ENCODE measurements at regions not wholly inside any gene's neighbourhood (a gene's known extent, or its start where the extent isn't known, plus 50 kb on each side); places are given as distances from the start of the nearest gene placed in this dataset.

- Mint-ChIP-seq H3K9me3 (ENCODE audit: low read depth) (peaks cover 7% of the 10 kb centered on the region), H3K36me3 (ENCODE audit: low read depth) (peaks cover 2% of the 10 kb centered on the region), H3K4me3 (ENCODE audit: unreplicated experiment) (no peak overlapping the region), H3K4me1 (ENCODE audit: low read depth) (no peaks in the 10 kb centered on the region), H3K27me3 (ENCODE audit: low read depth) (peaks cover 4% of the 10 kb centered on the region), H3K27ac (ENCODE audit: unreplicated experiment) (no peak overlapping the region)
- TF ChIP-seq CTCF (IDR thresholded peaks at IDR 0.05) = no peak
- DNase-seq (ENCODE audit: low spot score) = no peak
Observed at GRCh38 chr4:156085100-156085499, 131.4 kb upstream of the CTSO start.

DNA sequence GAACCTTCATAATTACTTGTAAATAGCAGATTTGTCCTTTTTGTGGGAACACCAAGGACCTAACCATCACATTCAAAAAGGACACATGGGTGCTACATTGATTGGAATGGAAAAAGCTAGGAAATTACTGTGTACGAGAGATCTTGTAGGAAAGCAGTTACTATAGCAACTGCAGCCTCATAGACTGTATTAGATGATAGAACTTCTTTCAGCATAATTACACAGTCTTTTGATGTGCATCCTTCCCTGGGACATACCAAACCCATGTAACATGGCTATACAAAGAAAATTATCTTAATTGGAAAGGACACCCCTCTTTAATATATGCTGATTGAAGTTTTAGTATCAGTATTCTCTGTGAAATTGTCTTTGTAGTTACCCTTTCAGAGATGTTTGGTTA, 130.7 kb upstream of the CTSO start:
- peaks cover 2% of the 10 kb centered on the region for H3K36me3 Mint-ChIP-seq (ENCODE audit: low read depth)

DNA sequence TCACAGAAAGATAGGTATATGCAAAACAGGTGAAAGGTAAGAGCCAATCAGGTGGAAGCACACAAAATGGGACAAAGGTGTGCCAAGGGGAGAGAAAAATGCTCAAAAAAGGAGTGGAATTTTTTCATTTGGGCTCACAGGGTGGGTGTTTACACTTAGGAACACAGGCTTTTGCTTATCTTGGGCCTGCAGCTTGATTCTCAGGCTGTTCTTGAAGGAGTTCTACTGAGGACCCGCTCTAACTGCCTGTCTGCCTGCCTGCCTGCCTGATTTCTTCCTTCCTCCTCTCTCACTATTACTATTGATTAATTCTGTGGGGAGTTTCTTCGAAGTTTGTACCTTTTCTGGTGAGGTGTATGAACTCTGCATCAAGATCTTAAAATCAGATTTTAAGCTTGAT, 120.3 kb upstream of the CTSO start:
- Mint-ChIP-seq H3K9me3 (ENCODE audit: low read depth) (peaks cover 14% of the 10 kb centered on the region), H3K4me3 (ENCODE audit: unreplicated experiment) (no peak overlapping the region), H3K27me3 (ENCODE audit: low read depth) (peaks cover 2% of the 10 kb centered on the region), H3K36me3 (ENCODE audit: low read depth) (no peaks in the 10 kb centered on the region), H3K27ac (ENCODE audit: unreplicated experiment) (no peak overlapping the region), H3K4me1 (ENCODE audit: low read depth) (no peaks in the 10 kb centered on the region)
- no peak for TF ChIP-seq CTCF (IDR thresholded peaks at IDR 0.05)
- DNase-seq (ENCODE audit: low spot score) = no peak

More for the DNA sequence above, 130.7 kb upstream of the CTSO start:
- no peak overlapping the region for H3K27ac Mint-ChIP-seq (ENCODE audit: unreplicated experiment)
- peaks cover 7% of the 10 kb centered on the region for H3K9me3 Mint-ChIP-seq (ENCODE audit: low read depth)
- no peaks in the 10 kb centered on the region for H3K4me1 Mint-ChIP-seq (ENCODE audit: low read depth)
- peaks cover 4% of the 10 kb centered on the region for H3K27me3 Mint-ChIP-seq (ENCODE audit: low read depth)
- TF ChIP-seq CTCF (IDR thresholded peaks at IDR 0.05) = no peak
- H3K4me3 Mint-ChIP-seq (ENCODE audit: unreplicated experiment) = no peak overlapping the region
- no peak for DNase-seq (ENCODE audit: low spot score)

- H3K9me3 Mint-ChIP-seq (ENCODE audit: low read depth) = no peaks in the 10 kb centered on the region
- H3K4me1 Mint-ChIP-seq (ENCODE audit: low read depth) = no peaks in the 10 kb centered on the region
- TF ChIP-seq CTCF (IDR thresholded peaks at IDR 0.05) = no peak
- no peak overlapping the region for H3K27ac Mint-ChIP-seq (ENCODE audit: unreplicated experiment)
- DNase-seq (ENCODE audit: low spot score) = no peak
- H3K27me3 Mint-ChIP-seq (ENCODE audit: low read depth) = peaks cover 2% of the 10 kb centered on the region
- H3K36me3 Mint-ChIP-seq (ENCODE audit: low read depth) = no peaks in the 10 kb centered on the region
- no peak overlapping the region for H3K4me3 Mint-ChIP-seq (ENCODE audit: unreplicated experiment)
Observed at GRCh38 chr4:156060661-156061060, 107.0 kb upstream of the CTSO start.

- Mint-ChIP-seq H3K27ac (ENCODE audit: unreplicated experiment) (no peak overlapping the region), H3K4me3 (ENCODE audit: unreplicated experiment) (no peak overlapping the region), H3K9me3 (ENCODE audit: low read depth) (no peaks in the 10 kb centered on the region), H3K27me3 (ENCODE audit: low read depth) (peaks cover 2% of the 10 kb centered on the region), H3K4me1 (ENCODE audit: low read depth) (no peaks in the 10 kb centered on the region), H3K36me3 (ENCODE audit: low read depth) (no peaks in the 10 kb centered on the region)
- no peak for TF ChIP-seq CTCF (IDR thresholded peaks at IDR 0.05)
- no peak for DNase-seq (ENCODE audit: low spot score)
Observed at GRCh38 chr4:156053174-156053573, 99.5 kb upstream of the CTSO start.
